HCT116 (cell line): ENCODE measurements at regions not wholly inside any gene's neighbourhood (a gene's known extent, or its start where the extent isn't known, plus 50 kb on each side); places are given as distances from the start of the nearest gene placed in this dataset.

Experiments
- ATAC-seq: fragments of 200-7000 bp; cut with Tn5 transposase; 2 replicates; pipeline ENCODE4 v1.9.1; 2020; ENCODE audit warnings: mild to moderate bottlenecking, moderate library complexity
- BruUV-seq: library from RNA; stranded (reverse); fragments of 400-500 nt; replicated peaks from 2 replicates; lab custom pipeline; 2021; lab: Mats Ljungman, UMichigan
- CTCF ChIA-PET: fragments of 300-600 bp; sonication (Branson Sonifier 250); formaldehyde crosslinking; loops from one replicate; lab custom pipeline; 2021; ENCODE audit warnings: antibody characterized with exemption; lab: Charles Lee
- POLR2A ChIA-PET: fragments of 300-600, 350-600 bp; sonication (Branson Sonifier 250); formaldehyde crosslinking; loops from one replicate; lab custom pipeline; 2021; ENCODE audit warnings: antibody characterized with exemption; lab: Charles Lee
- RAD21 ChIA-PET, 2 experiments: fragments of 300-600 bp; sonication (Branson Sonifier 250); formaldehyde crosslinking; loops; one replicate each; lab custom pipeline; 2023; ENCODE audit warnings: low total read pairs in 2 of 2; ENCODE audit not compliant: uncharacterized antibody in 2 of 2, unreplicated experiment in 2 of 2, low non-redundant PET in 1 of 2; lab: Charles Lee
- DNase-seq: peaks from one replicate; pipeline ENCODE4 v3.0.0-alpha.2; 2010; ENCODE audit warnings: low read depth, low spot score
- H2AFZ ChIP-seq: fragments of 200-600 bp; shearing (Covaris generic), sonication (generic); 2 replicates; pipeline ENCODE4 v1.6.1; 2017; ENCODE audit warnings: low read depth, mixed run types, mixed read lengths, antibody characterized with exemption, low read length; ENCODE audit not compliant: poor library complexity, severe bottlenecking
- H3K27ac ChIP-seq: 2 replicates; pipeline ENCODE4 v1.5.1; 2012; ENCODE audit warnings: low read depth, low read length
- H3K27me3 ChIP-seq: fragments of 200-600 bp; sonication (generic); 2 replicates; pipeline ENCODE4 v1.6.1; 2016; ENCODE audit warnings: mixed run types, low read length, mixed read lengths; ENCODE audit not compliant: insufficient read depth
- H3K36me3 ChIP-seq, 2 experiments: fragments of 200-500 bp in 1 of 2; fragments of 200-600 bp in 1 of 2; sonication (Bioruptor generic) in 1 of 2; sonication (generic) in 1 of 2; 2 replicates each; pipeline versions ENCODE4 v1.5.1 to v1.6.1; 2014 to 2016; ENCODE audit warnings: low read length in 2 of 2, inconsistent platforms in 1 of 2, mixed read lengths in 1 of 2, mixed run types in 1 of 2; ENCODE audit not compliant: insufficient read depth in 2 of 2, control insufficient read depth in 1 of 2
- H3K4me1 ChIP-seq, 2 experiments: fragments of 200-600 bp in 1 of 2; sonication (generic) in 1 of 2; 2 replicates each; pipeline versions ENCODE4 v1.5.1 to v1.6.1; 2012 to 2017; ENCODE audit warnings: low read length in 2 of 2, inconsistent platforms in 1 of 2, mild to moderate bottlenecking in 1 of 2, mixed read lengths in 1 of 2, mixed run types in 1 of 2, moderate library complexity in 1 of 2; ENCODE audit not compliant: insufficient read depth in 2 of 2, control insufficient read depth in 1 of 2
- H3K4me2 ChIP-seq: fragments of 200-600 bp; sonication (generic); 2 replicates; pipeline ENCODE4 v1.6.1; 2017; ENCODE audit warnings: mixed run types, low read length, mixed read lengths
- H3K4me3 ChIP-seq, 2 experiments: fragments of 200-600 bp in 1 of 2; sonication (generic) in 1 of 2; replicated peaks in 1 of 2; 2 replicates each; pipeline ENCODE4 v1.5.1; 2011 to 2016; ENCODE audit warnings: low read length in 2 of 2, control low read depth in 1 of 2, low read depth in 1 of 2, mild to moderate bottlenecking in 1 of 2, mixed read lengths in 1 of 2, mixed run types in 1 of 2
- H3K79me2 ChIP-seq: fragments of 200-600 bp; sonication (generic); 2 replicates; pipeline ENCODE4 v1.6.1; 2017; ENCODE audit warnings: mild to moderate bottlenecking, mixed run types, low read length, moderate library complexity, mixed read lengths; ENCODE audit not compliant: insufficient read depth
- H3K9ac ChIP-seq: fragments of 200-600 bp; sonication (generic); 2 replicates; pipeline ENCODE4 v1.6.1; 2016; ENCODE audit warnings: low read length, mixed read lengths
- H3K9me2 ChIP-seq: fragments of 200-600 bp; sonication (generic), shearing (Covaris generic); 2 replicates; pipeline ENCODE4 v1.6.1; 2017; ENCODE audit warnings: mixed run types, mild to moderate bottlenecking, moderate library complexity; ENCODE audit not compliant: insufficient read depth
- H3K9me3 ChIP-seq, 2 experiments: fragments of 200-500 bp in 1 of 2; fragments of 200-600 bp in 1 of 2; sonication (Bioruptor generic) in 1 of 2; sonication (generic) in 1 of 2; 2 replicates each; pipeline ENCODE4 v1.6.1; 2014 to 2017; ENCODE audit warnings: low read length in 2 of 2, mixed read lengths in 2 of 2, inconsistent platforms in 1 of 2, low read depth in 1 of 2, mild to moderate bottlenecking in 1 of 2, mixed run types in 1 of 2, moderate library complexity in 1 of 2; ENCODE audit not compliant: control insufficient read depth in 1 of 2, insufficient read depth in 1 of 2
- H4K20me1 ChIP-seq: fragments of 200-600 bp; sonication (generic), shearing (Covaris generic); 2 replicates; pipeline ENCODE4 v1.6.1; 2017; ENCODE audit warnings: mixed run types, mild to moderate bottlenecking, moderate library complexity; ENCODE audit not compliant: insufficient read depth
- CBX3 ChIP-seq: IDR thresholded peaks from 2 replicates; pipeline ENCODE4 v1.6.1; 2012; ENCODE audit warnings: low read depth
- EGR1 ChIP-seq: IDR thresholded peaks from 2 replicates; pipeline ENCODE4 v1.6.1; 2012; ENCODE audit warnings: low read depth
- EZH2 ChIP-seq: fragments of 200-600 bp; sonication (generic); IDR thresholded peaks from 2 replicates; pipeline ENCODE4 v1.6.1; 2017; ENCODE audit warnings: antibody characterized with exemption, mixed run types
- FOSL1 ChIP-seq: IDR thresholded peaks from 2 replicates; pipeline ENCODE4 v1.6.1; 2012; ENCODE audit warnings: low read depth
- POLR2AphosphoS5 ChIP-seq: IDR thresholded peaks from 2 replicates; pipeline ENCODE4 v1.6.1; 2011; ENCODE audit warnings: mild to moderate bottlenecking, low read depth, low read length, moderate library complexity
- RAD21 ChIP-seq: IDR thresholded peaks from 2 replicates; pipeline ENCODE4 v1.6.1; 2012; ENCODE audit warnings: low read depth, mild to moderate bottlenecking
- REST ChIP-seq: IDR thresholded peaks from 2 replicates; pipeline ENCODE4 v1.6.1; 2012; ENCODE audit warnings: low read depth
- SIN3A ChIP-seq: IDR thresholded peaks from 2 replicates; pipeline ENCODE4 v1.6.1; 2012; ENCODE audit warnings: low read depth
- SRF ChIP-seq: IDR thresholded peaks from 2 replicates; pipeline ENCODE4 v1.6.1; 2012; ENCODE audit warnings: low read depth
- ZFX ChIP-seq: fragments of 450-650 bp; IDR thresholded peaks from 2 replicates; pipeline ENCODE4 v1.6.1; 2017
- ZNF274 ChIP-seq: fragments of 200-500 bp; sonication (Bioruptor generic); IDR thresholded peaks from 2 replicates; pipeline ENCODE4 v1.6.1; 2014; ENCODE audit warnings: mild to moderate bottlenecking, low read depth, low read length, inconsistent platforms
- intact Hi-C: fragments of 100-400 bp; cut with micrococcal nuclease; formaldehyde crosslinking; loops from 2 replicates; pipeline ENCODE4 v1.10.0; 2022
- TF ChIP-seq, protein P1 (sequence below): IDR thresholded peaks from 2 replicates; pipeline ENCODE4 v1.6.1; 2012
- TF ChIP-seq, protein P2 (sequence below), 3 experiments: fragments of 200-600 bp in 1 of 3; sonication (generic) in 1 of 3; IDR thresholded peaks in 2 of 3; conservative IDR thresholded peaks in 1 of 3; 2 replicates each; pipeline ENCODE4 v1.5.1; 2012 to 2017; ENCODE audit warnings: low read depth in 2 of 3, low read length in 2 of 3, antibody characterized with exemption in 1 of 3, borderline replicate concordance in 1 of 3, control low read depth in 1 of 3, mild to moderate bottlenecking in 1 of 3, mixed read lengths in 1 of 3, mixed run types in 1 of 3, moderate library complexity in 1 of 3; ENCODE audit not compliant: insufficient read depth in 1 of 3
- TF ChIP-seq, protein P3 (sequence below): IDR thresholded peaks from 2 replicates; pipeline ENCODE4 v1.6.1; 2011; ENCODE audit warnings: mild to moderate bottlenecking, low read length, moderate library complexity; ENCODE audit not compliant: insufficient replicate concordance; ENCODE audit errors: extremely low read depth

GRCh38 chr2:139059617-139060016 is 279.4 kb upstream of the NXPH2 start:
- no peak for DNase-seq
- no peaks in the 10 kb centered on the region for H3K79me2 ChIP-seq
- no peak overlapping the region for H3K4me3 ChIP-seq
- no peak for ATAC-seq
- H3K4me1 ChIP-seq, result no peaks in the 10 kb centered on the region
- intact Hi-C loops, result no loop called here
- no peaks in the 10 kb centered on the region for H4K20me1 ChIP-seq
- TF ChIP-seq SRF (no peak), EGR1 (no peak), RAD21 (no peak), FOSL1 (no peak), SIN3A (no peak), REST (no peak), POLR2AphosphoS5 (no peak), EZH2 (no peak), ZFX (no peak), ZNF274 (no peak), CBX3 (no peak)
- TF ChIP-seq, protein P1, sequence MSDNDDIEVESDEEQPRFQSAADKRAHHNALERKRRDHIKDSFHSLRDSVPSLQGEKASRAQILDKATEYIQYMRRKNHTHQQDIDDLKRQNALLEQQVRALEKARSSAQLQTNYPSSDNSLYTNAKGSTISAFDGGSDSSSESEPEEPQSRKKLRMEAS, result no peak
- TF ChIP-seq, protein P2, sequence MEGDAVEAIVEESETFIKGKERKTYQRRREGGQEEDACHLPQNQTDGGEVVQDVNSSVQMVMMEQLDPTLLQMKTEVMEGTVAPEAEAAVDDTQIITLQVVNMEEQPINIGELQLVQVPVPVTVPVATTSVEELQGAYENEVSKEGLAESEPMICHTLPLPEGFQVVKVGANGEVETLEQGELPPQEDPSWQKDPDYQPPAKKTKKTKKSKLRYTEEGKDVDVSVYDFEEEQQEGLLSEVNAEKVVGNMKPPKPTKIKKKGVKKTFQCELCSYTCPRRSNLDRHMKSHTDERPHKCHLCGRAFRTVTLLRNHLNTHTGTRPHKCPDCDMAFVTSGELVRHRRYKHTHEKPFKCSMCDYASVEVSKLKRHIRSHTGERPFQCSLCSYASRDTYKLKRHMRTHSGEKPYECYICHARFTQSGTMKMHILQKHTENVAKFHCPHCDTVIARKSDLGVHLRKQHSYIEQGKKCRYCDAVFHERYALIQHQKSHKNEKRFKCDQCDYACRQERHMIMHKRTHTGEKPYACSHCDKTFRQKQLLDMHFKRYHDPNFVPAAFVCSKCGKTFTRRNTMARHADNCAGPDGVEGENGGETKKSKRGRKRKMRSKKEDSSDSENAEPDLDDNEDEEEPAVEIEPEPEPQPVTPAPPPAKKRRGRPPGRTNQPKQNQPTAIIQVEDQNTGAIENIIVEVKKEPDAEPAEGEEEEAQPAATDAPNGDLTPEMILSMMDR (IDR thresholded peaks at IDR 0.05 in 2 of 3, conservative IDR thresholded peaks at IDR 0.05 in 1 of 3; ENCODE audit: borderline replicate concordance in 1 of 3, insufficient read depth in 1 of 3, low read depth in 2 of 3, low read length in 2 of 3), result no peak
- TF ChIP-seq, protein P3, sequence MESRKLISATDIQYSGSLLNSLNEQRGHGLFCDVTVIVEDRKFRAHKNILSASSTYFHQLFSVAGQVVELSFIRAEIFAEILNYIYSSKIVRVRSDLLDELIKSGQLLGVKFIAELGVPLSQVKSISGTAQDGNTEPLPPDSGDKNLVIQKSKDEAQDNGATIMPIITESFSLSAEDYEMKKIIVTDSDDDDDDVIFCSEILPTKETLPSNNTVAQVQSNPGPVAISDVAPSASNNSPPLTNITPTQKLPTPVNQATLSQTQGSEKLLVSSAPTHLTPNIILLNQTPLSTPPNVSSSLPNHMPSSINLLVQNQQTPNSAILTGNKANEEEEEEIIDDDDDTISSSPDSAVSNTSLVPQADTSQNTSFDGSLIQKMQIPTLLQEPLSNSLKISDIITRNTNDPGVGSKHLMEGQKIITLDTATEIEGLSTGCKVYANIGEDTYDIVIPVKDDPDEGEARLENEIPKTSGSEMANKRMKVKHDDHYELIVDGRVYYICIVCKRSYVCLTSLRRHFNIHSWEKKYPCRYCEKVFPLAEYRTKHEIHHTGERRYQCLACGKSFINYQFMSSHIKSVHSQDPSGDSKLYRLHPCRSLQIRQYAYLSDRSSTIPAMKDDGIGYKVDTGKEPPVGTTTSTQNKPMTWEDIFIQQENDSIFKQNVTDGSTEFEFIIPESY, result no peak
- H3K9me2 ChIP-seq, result no peaks in the 10 kb centered on the region
- CTCF ChIA-PET, result no interaction called here
- H3K27ac ChIP-seq, result no peak overlapping the region
- no peaks in the 10 kb centered on the region for H3K27me3 ChIP-seq
- RAD21 ChIA-PET, result no interaction called here
- no peak overlapping the region for H3K9ac ChIP-seq
- no peaks in the 10 kb centered on the region for H3K36me3 ChIP-seq
- POLR2A ChIA-PET, result no interaction called here
- no peak overlapping the region for H2AFZ ChIP-seq
- H3K4me2 ChIP-seq, result no peak overlapping the region
- no TSS peak for BruUV-seq
- H3K9me3 ChIP-seq, result no peaks in the 10 kb centered on the region
